ENCODE measurements at regions not wholly inside any gene's neighbourhood (a gene's known extent, or its start where the extent isn't known, plus 50 kb on each side); places are given as distances from the start of the nearest gene placed in this dataset.

DNA sequence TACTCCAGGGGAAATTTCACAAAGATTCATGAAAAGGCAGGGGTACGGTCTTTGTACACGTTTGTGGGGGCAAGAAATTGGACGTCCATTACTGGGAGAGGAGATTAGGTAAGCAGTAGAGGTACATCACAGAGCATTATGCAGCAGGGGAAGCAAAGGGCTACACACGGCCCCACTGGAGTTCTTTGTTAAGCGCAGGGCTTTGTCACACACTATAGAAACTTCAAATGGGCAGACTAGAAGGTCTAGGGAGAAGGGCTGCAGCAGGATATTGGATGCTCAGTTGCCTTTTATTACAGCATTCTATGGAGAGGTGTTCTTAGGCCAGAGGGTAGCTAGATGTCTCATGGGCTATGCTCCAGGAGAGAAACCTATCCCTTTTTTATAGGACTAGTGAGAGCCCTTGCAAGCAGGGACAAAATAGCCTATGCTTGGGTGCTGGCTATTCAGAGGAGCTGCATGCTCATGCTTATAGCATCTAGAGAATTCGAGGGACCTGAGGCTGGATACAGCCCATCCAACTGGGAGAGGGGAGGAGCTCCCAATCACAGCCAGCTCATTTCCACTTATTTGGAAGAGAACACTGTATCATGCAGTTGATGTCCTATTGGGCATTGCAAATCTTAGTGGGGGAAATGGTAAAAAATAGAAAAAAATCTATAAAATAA lies 506.4 kb upstream of the ADAMTS9 start:
- no peaks in the 10 kb centered on the region for H3K9me3 ChIP-seq (ENCODE audit: control insufficient read depth in 1 of 2, insufficient read depth in 1 of 2, low read depth in 1 of 2, low read length in 2 of 2)
- no peaks in the 10 kb centered on the region for H3K27me3 ChIP-seq (ENCODE audit: insufficient read depth, low read length)
- intact Hi-C loops (cut with micrococcal nuclease): no loop called here
- H4K20me1 ChIP-seq (ENCODE audit: insufficient read depth): no peaks in the 10 kb centered on the region
- no TSS peak for BruUV-seq (replicated peaks)
- RAD21 ChIA-PET (ENCODE audit: low non-redundant PET in 1 of 2, low total read pairs in 2 of 2, uncharacterized antibody in 2 of 2, unreplicated experiment in 2 of 2): no interaction called here
- H3K9me2 ChIP-seq (ENCODE audit: insufficient read depth): no peaks in the 10 kb centered on the region
- CTCF ChIA-PET: no interaction called here
- no peak overlapping the region for H3K27ac ChIP-seq (ENCODE audit: low read depth, low read length)
- no peaks in the 10 kb centered on the region for H3K79me2 ChIP-seq (ENCODE audit: insufficient read depth, low read length)
- H2AFZ ChIP-seq (ENCODE audit: low read depth, low read length, poor library complexity, severe bottlenecking): no peak overlapping the region
- POLR2A ChIA-PET: no interaction called here
- no peaks in the 10 kb centered on the region for H3K36me3 ChIP-seq (ENCODE audit: control insufficient read depth in 1 of 2, insufficient read depth in 2 of 2, low read length in 2 of 2)
- no peak overlapping the region for H3K4me3 ChIP-seq (replicated peaks in 1 of 2; ENCODE audit: low read depth in 1 of 2, low read length in 2 of 2)
- no peak overlapping the region for H3K9ac ChIP-seq (ENCODE audit: low read length)
- DNase-seq (ENCODE audit: low read depth, low spot score) (no peak), ATAC-seq (no peak)
- H3K4me1 ChIP-seq (ENCODE audit: control insufficient read depth in 1 of 2, insufficient read depth in 2 of 2, low read length in 2 of 2): no peaks in the 10 kb centered on the region
- no peak overlapping the region for H3K4me2 ChIP-seq (ENCODE audit: low read length)
- TF ChIP-seq EZH2 (IDR thresholded peaks at IDR 0.05): no peak
- no peak for TF ChIP-seq ELF1 (IDR thresholded peaks at IDR 0.05; ENCODE audit: borderline replicate concordance, low read depth)
- TF ChIP-seq CEBPB (IDR thresholded peaks at IDR 0.05; ENCODE audit: low read depth): no peak
- TF ChIP-seq TCF7L2 (IDR thresholded peaks at IDR 0.05; ENCODE audit: borderline replicate concordance, extremely low read depth, insufficient read depth, insufficient read length): no peak
- TF ChIP-seq EZH2phosphoT487 (IDR thresholded peaks at IDR 0.05; ENCODE audit: borderline replicate concordance): no peak
- TF ChIP-seq, protein P1, sequence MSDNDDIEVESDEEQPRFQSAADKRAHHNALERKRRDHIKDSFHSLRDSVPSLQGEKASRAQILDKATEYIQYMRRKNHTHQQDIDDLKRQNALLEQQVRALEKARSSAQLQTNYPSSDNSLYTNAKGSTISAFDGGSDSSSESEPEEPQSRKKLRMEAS (IDR thresholded peaks at IDR 0.05): no peak
- no peak for TF ChIP-seq POLR2AphosphoS5 (IDR thresholded peaks at IDR 0.05; ENCODE audit: low read depth, low read length)
- TF ChIP-seq SRF (IDR thresholded peaks at IDR 0.05; ENCODE audit: low read depth): no peak
- TF ChIP-seq YY1 (IDR thresholded peaks at IDR 0.05; ENCODE audit: extremely low read depth, insufficient replicate concordance, low read depth, low read length): no peak
- no peak for TF ChIP-seq JUND (IDR thresholded peaks at IDR 0.05)
- TF ChIP-seq SP1 (IDR thresholded peaks at IDR 0.05; ENCODE audit: low read depth): no peak
- no peak for TF ChIP-seq CTCF (IDR thresholded peaks at IDR 0.05 in 2 of 3, conservative IDR thresholded peaks at IDR 0.05 in 1 of 3; ENCODE audit: borderline replicate concordance in 1 of 3, insufficient read depth in 1 of 3, low read depth in 2 of 3, low read length in 2 of 3)
- TF ChIP-seq FOSL1 (IDR thresholded peaks at IDR 0.05; ENCODE audit: low read depth): no peak
- no peak for TF ChIP-seq ZBTB33 (IDR thresholded peaks at IDR 0.05; ENCODE audit: extremely low read depth, insufficient replicate concordance, low read length)
